ENCODE measurements at regions not wholly inside any gene's neighbourhood (a gene's known extent, or its start where the extent isn't known, plus 50 kb on each side); places are given as distances from the start of the nearest gene placed in this dataset.

DNA sequence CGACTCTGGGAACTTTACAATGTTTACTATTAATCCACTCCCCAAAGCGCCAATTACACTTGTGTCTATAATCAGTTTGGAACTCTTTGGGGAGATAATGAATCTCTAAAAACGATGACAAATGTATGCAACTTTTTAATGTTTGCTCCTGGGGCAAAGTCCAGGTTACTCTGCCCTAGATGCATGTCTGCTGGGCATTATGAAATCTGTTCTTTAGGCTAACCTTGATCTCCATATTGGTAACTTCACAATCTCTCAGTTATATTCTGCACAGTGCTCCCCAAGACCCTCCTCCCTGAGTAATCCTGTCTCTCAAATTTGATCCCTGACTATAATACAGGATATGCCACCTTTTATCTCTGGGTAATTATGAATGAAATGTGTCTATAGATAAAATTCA is 152.2 kb upstream of the TRPM3 start:
- TF ChIP-seq, protein P1, sequence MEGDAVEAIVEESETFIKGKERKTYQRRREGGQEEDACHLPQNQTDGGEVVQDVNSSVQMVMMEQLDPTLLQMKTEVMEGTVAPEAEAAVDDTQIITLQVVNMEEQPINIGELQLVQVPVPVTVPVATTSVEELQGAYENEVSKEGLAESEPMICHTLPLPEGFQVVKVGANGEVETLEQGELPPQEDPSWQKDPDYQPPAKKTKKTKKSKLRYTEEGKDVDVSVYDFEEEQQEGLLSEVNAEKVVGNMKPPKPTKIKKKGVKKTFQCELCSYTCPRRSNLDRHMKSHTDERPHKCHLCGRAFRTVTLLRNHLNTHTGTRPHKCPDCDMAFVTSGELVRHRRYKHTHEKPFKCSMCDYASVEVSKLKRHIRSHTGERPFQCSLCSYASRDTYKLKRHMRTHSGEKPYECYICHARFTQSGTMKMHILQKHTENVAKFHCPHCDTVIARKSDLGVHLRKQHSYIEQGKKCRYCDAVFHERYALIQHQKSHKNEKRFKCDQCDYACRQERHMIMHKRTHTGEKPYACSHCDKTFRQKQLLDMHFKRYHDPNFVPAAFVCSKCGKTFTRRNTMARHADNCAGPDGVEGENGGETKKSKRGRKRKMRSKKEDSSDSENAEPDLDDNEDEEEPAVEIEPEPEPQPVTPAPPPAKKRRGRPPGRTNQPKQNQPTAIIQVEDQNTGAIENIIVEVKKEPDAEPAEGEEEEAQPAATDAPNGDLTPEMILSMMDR (IDR thresholded peaks at IDR 0.05): no peak
- TF ChIP-seq EP300 (IDR thresholded peaks at IDR 0.05) (no peak), POLR2A (IDR thresholded peaks at IDR 0.05) (no peak)

Data from tibial nerve (tissue), 4 donors.